Right atrium auricular region (tissue), 2 donors: ENCODE measurements at regions not wholly inside any gene's neighbourhood (a gene's known extent, or its start where the extent isn't known, plus 50 kb on each side); places are given as distances from the start of the nearest gene placed in this dataset.

Experiments used
- DNase-seq: peaks from one replicate; pipeline ENCODE4 v3.0.0-alpha.2; 2019; ENCODE audit warnings: low spot score
- H3K27ac ChIP-seq, 2 donors: fragments of 200-600 bp; sonication (generic); 1 replicate in 1 of 2; 2 replicates in 1 of 2; pipeline ENCODE4 v1.5.1; 2016 to 2019
- H3K27me3 ChIP-seq, 2 donors: fragments of 200-600 bp; sonication (generic); one replicate each; pipeline versions ENCODE4 v1.5.1 to v1.6.0; 2017 to 2019
- H3K36me3 ChIP-seq: fragments of 200-600 bp; sonication (generic); one replicate; pipeline ENCODE4 v1.5.1; 2016
- H3K4me1 ChIP-seq, 2 donors: fragments of 200-600 bp; sonication (generic); one replicate each; pipeline versions ENCODE4 v1.5.1 to v1.6.0; 2017 to 2019
- H3K4me3 ChIP-seq, 2 donors: fragments of 200-600 bp; sonication (generic); 1 replicate in 1 of 2; 2 replicates in 1 of 2; pipeline ENCODE4 v1.5.1; 2017 to 2019; ENCODE audit warnings: mild to moderate bottlenecking in 1 of 2, moderate library complexity in 1 of 2
- H3K9me3 ChIP-seq, 2 donors: fragments of 200-600 bp; sonication (generic); one replicate each; pipeline ENCODE4 v1.5.1; 2019
- TF ChIP-seq, protein P1 (sequence below), 2 donors: fragments of 200-600 bp; sonication (generic); IDR thresholded peaks; one replicate each; pipeline ENCODE4 v1.5.1; 2019; ENCODE audit warnings: antibody characterized with exemption in 2 of 2

DNA sequence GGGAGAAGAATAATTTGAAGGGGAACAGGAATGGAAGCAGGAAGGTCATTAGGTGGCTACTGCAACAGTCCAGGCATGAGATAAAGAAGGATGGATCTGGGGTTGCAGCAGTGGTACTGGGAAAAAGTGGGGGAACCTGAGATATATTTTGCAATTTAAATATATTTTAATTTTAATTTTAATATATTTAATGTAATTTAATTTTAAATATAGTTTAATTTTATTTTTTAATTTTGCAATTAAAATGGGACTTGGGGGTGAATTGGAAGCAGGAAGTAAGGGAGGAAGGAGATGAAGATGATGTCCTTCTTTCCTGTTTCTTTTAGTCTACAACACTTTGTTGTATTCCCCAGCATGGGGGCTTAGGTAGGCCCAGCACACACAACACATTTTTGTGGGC lies 369.8 kb downstream of the GADD45G start:
- H3K27ac ChIP-seq: no peak overlapping the region
- H3K36me3 ChIP-seq: no peaks in the 10 kb centered on the region
- no peak overlapping the region for H3K4me3 ChIP-seq
- H3K27me3 ChIP-seq: no peaks in the 10 kb centered on the region
- TF ChIP-seq, protein P1, sequence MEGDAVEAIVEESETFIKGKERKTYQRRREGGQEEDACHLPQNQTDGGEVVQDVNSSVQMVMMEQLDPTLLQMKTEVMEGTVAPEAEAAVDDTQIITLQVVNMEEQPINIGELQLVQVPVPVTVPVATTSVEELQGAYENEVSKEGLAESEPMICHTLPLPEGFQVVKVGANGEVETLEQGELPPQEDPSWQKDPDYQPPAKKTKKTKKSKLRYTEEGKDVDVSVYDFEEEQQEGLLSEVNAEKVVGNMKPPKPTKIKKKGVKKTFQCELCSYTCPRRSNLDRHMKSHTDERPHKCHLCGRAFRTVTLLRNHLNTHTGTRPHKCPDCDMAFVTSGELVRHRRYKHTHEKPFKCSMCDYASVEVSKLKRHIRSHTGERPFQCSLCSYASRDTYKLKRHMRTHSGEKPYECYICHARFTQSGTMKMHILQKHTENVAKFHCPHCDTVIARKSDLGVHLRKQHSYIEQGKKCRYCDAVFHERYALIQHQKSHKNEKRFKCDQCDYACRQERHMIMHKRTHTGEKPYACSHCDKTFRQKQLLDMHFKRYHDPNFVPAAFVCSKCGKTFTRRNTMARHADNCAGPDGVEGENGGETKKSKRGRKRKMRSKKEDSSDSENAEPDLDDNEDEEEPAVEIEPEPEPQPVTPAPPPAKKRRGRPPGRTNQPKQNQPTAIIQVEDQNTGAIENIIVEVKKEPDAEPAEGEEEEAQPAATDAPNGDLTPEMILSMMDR (IDR thresholded peaks at IDR 0.05): no peak
- H3K4me1 ChIP-seq: no peaks in the 10 kb centered on the region
- no peak for DNase-seq
- H3K9me3 ChIP-seq: no peaks in the 10 kb centered on the region

DNA sequence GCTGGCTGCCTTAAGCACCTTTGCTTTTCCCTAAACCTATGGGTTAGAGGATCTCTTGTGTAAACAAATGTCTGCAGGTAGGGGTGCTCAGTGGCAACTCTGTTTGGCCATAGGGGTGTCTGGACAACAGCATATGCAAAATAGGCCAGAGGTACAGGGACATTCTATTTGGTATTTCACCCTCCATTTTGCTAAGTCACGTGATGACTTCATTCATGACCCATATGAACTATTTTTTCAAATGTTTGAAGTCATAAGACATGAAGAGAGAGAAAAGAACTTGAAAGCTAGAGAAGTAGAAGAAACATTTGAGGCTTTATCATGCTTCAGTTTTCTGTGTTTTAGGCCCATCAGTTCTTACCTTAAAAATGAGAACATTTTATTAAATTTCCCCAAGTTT lies 370.2 kb downstream of the GADD45G start:
- no peak overlapping the region for H3K27ac ChIP-seq
- H3K4me1 ChIP-seq: no peaks in the 10 kb centered on the region
- TF ChIP-seq, protein P1 (IDR thresholded peaks at IDR 0.05): no peak
- H3K27me3 ChIP-seq: no peaks in the 10 kb centered on the region
- no peaks in the 10 kb centered on the region for H3K9me3 ChIP-seq
- no peaks in the 10 kb centered on the region for H3K36me3 ChIP-seq
- H3K4me3 ChIP-seq: no peak overlapping the region
- no peak for DNase-seq

GRCh38 chr9:89975630-89976029 lies 370.8 kb downstream of the GADD45G start:
- H3K27me3 ChIP-seq: no peaks in the 10 kb centered on the region
- no peak overlapping the region for H3K27ac ChIP-seq
- no peaks in the 10 kb centered on the region for H3K36me3 ChIP-seq
- H3K4me1 ChIP-seq: no peaks in the 10 kb centered on the region
- H3K9me3 ChIP-seq: no peaks in the 10 kb centered on the region
- H3K4me3 ChIP-seq: no peak overlapping the region
- DNase-seq: no peak
- TF ChIP-seq, protein P1 (IDR thresholded peaks at IDR 0.05): no peak

GRCh38 chr9:89978185-89978584 lies 373.4 kb downstream of the GADD45G start:
- Histone ChIP-seq H3K27me3 (no peaks in the 10 kb centered on the region), H3K36me3 (no peaks in the 10 kb centered on the region), H3K4me3 (no peak overlapping the region), H3K9me3 (no peaks in the 10 kb centered on the region), H3K27ac (no peak overlapping the region), H3K4me1 (no peaks in the 10 kb centered on the region)
- no peak for DNase-seq
- TF ChIP-seq, protein P1 (IDR thresholded peaks at IDR 0.05): peak in 1 of 2 donors; percentile 61

- H3K4me1 ChIP-seq: no peaks in the 10 kb centered on the region
Measured at GRCh38 chr9:89980600-89980999, 375.8 kb downstream of the GADD45G start.

DNA sequence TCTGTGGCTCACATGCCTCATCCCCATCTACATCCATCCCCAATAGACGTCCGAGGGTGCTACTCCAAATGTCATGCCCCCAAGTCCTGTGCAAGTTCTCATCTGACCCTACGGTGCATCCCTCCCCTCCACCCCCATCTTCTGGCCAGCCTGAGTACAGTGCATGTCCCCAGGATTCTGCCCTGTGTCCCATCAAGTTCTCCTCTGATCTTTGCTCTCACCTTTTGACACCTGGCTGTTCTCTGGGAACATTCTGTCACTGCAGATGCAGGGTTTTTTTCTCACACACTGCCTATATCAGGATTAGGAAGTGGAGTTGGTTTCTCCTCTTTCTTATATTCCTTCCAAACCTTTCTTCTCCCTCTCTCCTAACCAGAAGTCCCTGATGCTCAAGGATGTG lies 377.2 kb downstream of the GADD45G start:
- Histone ChIP-seq H3K9me3 (no peaks in the 10 kb centered on the region), H3K4me1 (no peaks in the 10 kb centered on the region), H3K4me3 (no peak overlapping the region), H3K27ac (no peak overlapping the region), H3K36me3 (no peaks in the 10 kb centered on the region), H3K27me3 (no peaks in the 10 kb centered on the region)
- TF ChIP-seq, protein P1 (IDR thresholded peaks at IDR 0.05): no peak
- DNase-seq: no peak

More at GRCh38 chr9:89980600-89980999, 375.8 kb downstream of the GADD45G start:
- Histone ChIP-seq H3K27me3 (no peaks in the 10 kb centered on the region), H3K4me3 (no peak overlapping the region), H3K9me3 (no peaks in the 10 kb centered on the region), H3K27ac (no peak overlapping the region), H3K36me3 (no peaks in the 10 kb centered on the region)
- DNase-seq: no peak
- TF ChIP-seq, protein P1 (IDR thresholded peaks at IDR 0.05): no peak
